PC-3 (cell line): ENCODE measurements at regions not wholly inside any gene's neighbourhood (a gene's known extent, or its start where the extent isn't known, plus 50 kb on each side); places are given as distances from the start of the nearest gene placed in this dataset.

Experiments
- ATAC-seq: fragments of 200-7000 bp; cut with Tn5 transposase; 2 replicates; pipeline ENCODE4 v1.9.1; 2020; ENCODE audit warnings: mild to moderate bottlenecking, moderate library complexity
- BruUV-seq: library from RNA; stranded (reverse); fragments of 400-500 nt; replicated peaks from 2 replicates; lab custom pipeline; 2021; lab: Mats Ljungman, UMichigan
- CTCF ChIA-PET: fragments of 300-600 bp; sonication (Branson Sonifier 250); formaldehyde crosslinking; loops from one replicate; lab custom pipeline; 2022; ENCODE audit warnings: antibody characterized with exemption; lab: Charles Lee
- POLR2A ChIA-PET: fragments of 300-600 bp; sonication (Branson Sonifier 250); formaldehyde crosslinking; loops from one replicate; lab custom pipeline; 2022; ENCODE audit warnings: antibody characterized with exemption; ENCODE audit not compliant: unreplicated experiment; lab: Charles Lee
- DNase-seq: peaks from one replicate; pipeline ENCODE4 v3.0.0-alpha.2; 2015
- H2AFZ ChIP-seq: fragments of 300-600 bp; sonication (generic); 2 replicates; pipeline ENCODE4 v1.6.0; 2016; ENCODE audit warnings: antibody characterized with exemption, low read length
- H3F3A ChIP-seq: fragments of 300-600 bp; sonication (generic); one replicate; pipeline ENCODE4 v1.6.0; 2017; ENCODE audit warnings: antibody characterized with exemption, low read length, control low read depth, mild to moderate bottlenecking; ENCODE audit not compliant: unreplicated experiment
- H3K27ac ChIP-seq: fragments of 300-600 bp; sonication (generic); 2 replicates; pipeline ENCODE4 v1.5.1; 2016; ENCODE audit warnings: mild to moderate bottlenecking, low read length
- H3K27me3 ChIP-seq: fragments of 300-600 bp; sonication (generic); 2 replicates; pipeline ENCODE4 v1.6.1; 2016; ENCODE audit warnings: low read length, mixed read lengths
- H3K36me3 ChIP-seq: fragments of 300-600 bp; sonication (generic); 2 replicates; pipeline ENCODE4 v1.6.1; 2016; ENCODE audit warnings: low read depth, mixed run types, low read length, mixed read lengths
- H3K4me1 ChIP-seq: fragments of 300-600 bp; sonication (generic); 2 replicates; pipeline ENCODE4 v1.5.1; 2016; ENCODE audit warnings: low read length; ENCODE audit not compliant: insufficient read depth
- H3K4me2 ChIP-seq: fragments of 300-600 bp; sonication (generic); 2 replicates; pipeline ENCODE4 v1.6.0; 2016; ENCODE audit warnings: low read length
- H3K4me3 ChIP-seq: fragments of 300-600 bp; sonication (generic); 2 replicates; pipeline ENCODE4 v1.5.1; 2016; ENCODE audit warnings: mild to moderate bottlenecking, low read length, mixed read lengths
- H3K79me2 ChIP-seq: fragments of 300-600 bp; sonication (generic); 2 replicates; pipeline ENCODE4 v1.6.1; 2017; ENCODE audit warnings: low read length, mixed read lengths
- H3K9ac ChIP-seq: fragments of 300-600 bp; sonication (generic); 2 replicates; pipeline ENCODE4 v1.6.0; 2016; ENCODE audit warnings: mild to moderate bottlenecking, low read length
- H3K9me2 ChIP-seq: fragments of 300-600 bp; sonication (generic); replicated peaks from 2 replicates; pipeline ENCODE4 v1.6.1; 2016; ENCODE audit warnings: mixed run types, low read length, mixed read lengths
- H3K9me3 ChIP-seq: fragments of 300-600 bp; sonication (generic); 2 replicates; pipeline ENCODE4 v1.6.1; 2016; ENCODE audit warnings: low read length, mixed read lengths
- H4K20me1 ChIP-seq: fragments of 300-600 bp; sonication (generic); 2 replicates; pipeline ENCODE4 v1.6.1; 2016; ENCODE audit warnings: low read length, mixed read lengths
- EZH2 ChIP-seq: fragments of 300-600 bp; sonication (generic); IDR thresholded peaks from one replicate; pipeline ENCODE4 v1.6.1; 2017; ENCODE audit warnings: antibody characterized with exemption, mild to moderate bottlenecking, low read length; ENCODE audit not compliant: unreplicated experiment
- EZH2phosphoT487 ChIP-seq: fragments of 300-600 bp; sonication (generic); IDR thresholded peaks from 2 replicates; pipeline ENCODE4 v1.6.1; 2018; ENCODE audit warnings: mild to moderate bottlenecking, antibody characterized with exemption, low read length, borderline replicate concordance
- intact Hi-C: fragments of 100-400 bp; cut with micrococcal nuclease; formaldehyde crosslinking; loops from 2 replicates; pipeline ENCODE4 v1.9.0; 2023
- TF ChIP-seq, protein P1 (sequence below): fragments of 300-600 bp; sonication (generic); conservative IDR thresholded peaks from 2 replicates; pipeline ENCODE4 v1.5.1; 2017; ENCODE audit warnings: antibody characterized with exemption, low read depth, mild to moderate bottlenecking, low read length

DNA sequence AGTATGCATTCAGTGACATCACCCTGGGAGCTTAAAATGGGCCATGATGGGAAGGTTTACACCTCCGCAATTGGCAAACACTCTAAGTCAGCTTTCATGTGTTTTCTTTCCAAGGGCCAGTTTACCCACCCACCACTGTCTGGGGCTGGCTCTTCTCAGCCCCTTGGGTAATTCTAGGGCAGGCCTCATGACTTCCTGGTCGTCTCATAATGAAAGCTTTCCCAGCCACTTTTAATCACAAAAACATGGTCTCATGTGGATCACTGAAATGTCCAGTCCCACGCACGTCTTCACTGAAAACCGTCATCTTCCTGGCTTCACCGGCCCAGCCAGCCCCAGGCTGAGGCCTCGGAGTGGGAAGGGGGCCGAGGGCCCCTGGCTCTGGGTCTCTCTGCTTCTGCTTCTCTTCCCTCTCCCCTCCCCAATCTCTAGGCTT lies 58.5 kb upstream of the ANO1 start:
- ATAC-seq: no peak
- BruUV-seq: no TSS peak
- Histone ChIP-seq H3K27ac (peak overlapping the region; percentile 5; the same call in 1 of the 2 replicates), H4K20me1 (no peaks in the 10 kb centered on the region), H3K9ac (no peak overlapping the region), H3K4me2 (0 out of 2 replicates have a peak overlapping the region, but pooled peaks have one; percentile 3), H3K36me3 (no peaks in the 10 kb centered on the region), H3K79me2 (no peaks in the 10 kb centered on the region), H3F3A (no peaks in the 10 kb centered on the region), H2AFZ (no peak overlapping the region), H3K4me1 (peaks cover 30% of the 10 kb centered on the region), H3K4me3 (no peak overlapping the region), H3K9me3 (no peaks in the 10 kb centered on the region), H3K9me2 (no peaks in the 10 kb centered on the region), H3K27me3 (no peaks in the 10 kb centered on the region)
- intact Hi-C loops: loop anchor here (10.0 kb wide), 1 partner anchor 105 kb away; no protein-coding TSS in a partner anchor
- ChIA-PET CTCF (no interaction called here), POLR2A (no interaction called here)
- TF ChIP-seq EZH2phosphoT487: no peak
- TF ChIP-seq, protein P1, sequence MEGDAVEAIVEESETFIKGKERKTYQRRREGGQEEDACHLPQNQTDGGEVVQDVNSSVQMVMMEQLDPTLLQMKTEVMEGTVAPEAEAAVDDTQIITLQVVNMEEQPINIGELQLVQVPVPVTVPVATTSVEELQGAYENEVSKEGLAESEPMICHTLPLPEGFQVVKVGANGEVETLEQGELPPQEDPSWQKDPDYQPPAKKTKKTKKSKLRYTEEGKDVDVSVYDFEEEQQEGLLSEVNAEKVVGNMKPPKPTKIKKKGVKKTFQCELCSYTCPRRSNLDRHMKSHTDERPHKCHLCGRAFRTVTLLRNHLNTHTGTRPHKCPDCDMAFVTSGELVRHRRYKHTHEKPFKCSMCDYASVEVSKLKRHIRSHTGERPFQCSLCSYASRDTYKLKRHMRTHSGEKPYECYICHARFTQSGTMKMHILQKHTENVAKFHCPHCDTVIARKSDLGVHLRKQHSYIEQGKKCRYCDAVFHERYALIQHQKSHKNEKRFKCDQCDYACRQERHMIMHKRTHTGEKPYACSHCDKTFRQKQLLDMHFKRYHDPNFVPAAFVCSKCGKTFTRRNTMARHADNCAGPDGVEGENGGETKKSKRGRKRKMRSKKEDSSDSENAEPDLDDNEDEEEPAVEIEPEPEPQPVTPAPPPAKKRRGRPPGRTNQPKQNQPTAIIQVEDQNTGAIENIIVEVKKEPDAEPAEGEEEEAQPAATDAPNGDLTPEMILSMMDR: no peak
- no peak for TF ChIP-seq EZH2
- no peak for DNase-seq

DNA sequence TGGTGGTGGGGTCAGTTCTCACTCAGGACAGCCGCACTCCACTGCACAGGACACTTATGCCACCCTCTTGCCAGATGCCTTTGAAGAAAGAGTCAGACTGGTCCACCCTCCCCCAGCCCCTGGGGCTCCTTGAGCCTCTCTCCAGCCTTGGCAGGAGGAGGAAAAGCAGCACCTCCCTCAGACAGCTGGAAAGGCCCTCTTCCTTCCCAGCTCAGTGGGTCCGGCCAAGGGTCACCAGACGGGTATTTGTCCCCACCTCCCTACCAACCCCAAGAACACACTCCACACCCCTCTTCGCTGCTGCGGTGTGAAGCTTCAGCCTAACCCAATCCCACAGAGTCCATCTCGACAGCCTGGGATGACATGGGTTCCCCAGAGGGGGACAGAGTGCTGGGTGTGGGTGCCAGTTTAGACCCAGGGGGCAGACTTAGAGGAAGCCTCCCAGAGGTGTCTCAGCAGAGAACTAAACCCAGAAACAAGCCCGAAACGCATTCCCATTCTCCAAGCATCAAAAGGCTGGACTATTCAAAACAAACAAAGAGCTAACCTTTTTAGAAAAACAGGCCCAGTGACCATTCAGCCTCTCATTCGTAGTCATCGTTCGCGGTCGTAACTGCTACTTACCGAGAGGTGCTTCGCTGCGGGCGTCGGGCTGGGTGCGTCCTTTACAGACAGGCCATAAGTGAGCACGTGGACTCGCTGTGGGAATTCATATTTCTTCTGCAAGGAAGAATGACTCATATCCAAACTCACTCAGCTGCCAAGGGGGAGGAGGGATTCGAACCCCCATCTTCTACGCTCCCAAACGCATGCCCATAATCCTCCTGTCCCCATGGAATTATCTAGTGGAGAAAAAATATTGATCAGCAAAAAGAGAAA lies 57.5 kb upstream of the ANO1 start:
- Histone ChIP-seq H3K4me2 (no peak overlapping the region), H3K27ac (peak overlapping the region; percentile 5), H3K27me3 (no peaks in the 10 kb centered on the region), H3K9me3 (no peaks in the 10 kb centered on the region), H3K4me3 (no peak overlapping the region), H3K4me1 (peaks cover 30% of the 10 kb centered on the region), H3K79me2 (no peaks in the 10 kb centered on the region), H3K9me2 (no peaks in the 10 kb centered on the region), H3K9ac (no peak overlapping the region), H4K20me1 (no peaks in the 10 kb centered on the region), H3K36me3 (no peaks in the 10 kb centered on the region), H2AFZ (no peak overlapping the region), H3F3A (no peaks in the 10 kb centered on the region)
- DNase-seq: peak; percentile 42
- ATAC-seq: no peak
- POLR2A ChIA-PET: no interaction called here
- CTCF ChIA-PET: interaction anchor here (0.6 kb wide), 1 partner anchor 168 kb away, joined by 3 read pairs; no protein-coding TSS in a partner anchor
- no peak for TF ChIP-seq EZH2phosphoT487
- TF ChIP-seq, protein P1: no peak
- no peak for TF ChIP-seq EZH2
- intact Hi-C loops: no loop called here
- no TSS peak for BruUV-seq

DNA sequence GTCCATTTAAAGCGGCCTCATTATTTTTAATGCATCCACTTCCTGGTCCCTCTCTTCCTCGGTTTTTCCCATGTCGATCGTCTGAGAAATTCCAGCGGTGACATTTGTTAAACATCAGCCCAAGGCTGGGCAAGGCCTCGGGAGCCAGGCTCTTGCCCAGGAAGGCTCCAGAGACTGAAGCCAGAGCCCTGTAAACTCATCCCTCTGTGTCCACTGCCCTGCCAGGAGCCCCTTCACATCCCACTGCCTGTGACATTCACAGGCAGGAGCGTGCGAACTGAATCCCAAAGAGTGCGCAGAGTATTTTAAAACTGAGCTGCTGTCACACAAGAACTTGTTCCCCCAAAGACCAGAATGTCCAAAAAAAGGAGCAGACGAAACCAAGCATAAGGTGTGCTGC lies 56.5 kb upstream of the ANO1 start:
- intact Hi-C loops: no loop called here
- Histone ChIP-seq H3K9me3 (no peaks in the 10 kb centered on the region), H3K4me3 (no peak overlapping the region), H3K4me1 (peaks cover 23% of the 10 kb centered on the region), H3K9ac (no peak overlapping the region), H3K4me2 (no peak overlapping the region), H3K27ac (no peak overlapping the region), H3F3A (no peaks in the 10 kb centered on the region), H2AFZ (no peak overlapping the region), H3K79me2 (no peaks in the 10 kb centered on the region), H3K36me3 (no peaks in the 10 kb centered on the region), H3K27me3 (no peaks in the 10 kb centered on the region), H4K20me1 (no peaks in the 10 kb centered on the region), H3K9me2 (no peaks in the 10 kb centered on the region)
- CTCF ChIA-PET: interaction anchor here (0.6 kb wide), 1 partner anchor 69 kb away, joined by 3 read pairs; no protein-coding TSS in a partner anchor
- POLR2A ChIA-PET: no interaction called here
- TF ChIP-seq EZH2phosphoT487: no peak
- TF ChIP-seq, protein P1: no peak
- TF ChIP-seq EZH2: no peak
- no peak for ATAC-seq
- no TSS peak for BruUV-seq
- no peak for DNase-seq
